Upper lobe of left lung (tissue), 4 donors: ENCODE measurements at regions not wholly inside any gene's neighbourhood (a gene's known extent, or its start where the extent isn't known, plus 50 kb on each side); places are given as distances from the start of the nearest gene placed in this dataset.

Experiments
- POLR2AphosphoS5 ChIP-seq, 2 donors: sonication (generic); formaldehyde crosslinking; IDR thresholded peaks; one replicate each; pipeline ENCODE4 v1.5.1; 2017; ENCODE audit warnings: antibody characterized with exemption in 2 of 2
- TF ChIP-seq, protein P1 (sequence below), 6 experiments: fragments of 450-650 bp in 4 of 6; fragments of 200-600 bp in 2 of 6; sonication (generic) in 2 of 6; IDR thresholded peaks; one replicate each; pipeline ENCODE4 v1.5.1; 2016 to 2019; ENCODE audit warnings: antibody characterized with exemption in 6 of 6

DNA sequence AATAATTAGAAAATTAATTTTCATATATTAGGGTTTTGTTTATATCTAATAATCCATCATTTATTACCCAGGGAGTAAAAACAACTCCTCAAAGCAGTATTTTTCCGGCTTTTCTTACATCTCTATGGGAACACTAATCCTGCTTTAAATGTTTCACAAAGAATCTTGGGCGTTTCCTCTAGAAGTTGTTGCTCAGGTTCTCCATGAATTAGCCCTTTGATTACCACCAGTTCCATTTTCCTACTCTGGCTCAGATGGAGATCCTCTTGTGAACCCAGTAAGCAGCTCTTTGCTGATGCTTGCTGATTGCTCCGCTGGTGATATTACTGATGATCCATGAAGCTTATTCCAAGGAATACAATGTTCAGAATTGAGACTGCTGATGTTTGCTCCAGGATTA, 78.5 kb upstream of the PKP2 start:
- TF ChIP-seq, protein P1, sequence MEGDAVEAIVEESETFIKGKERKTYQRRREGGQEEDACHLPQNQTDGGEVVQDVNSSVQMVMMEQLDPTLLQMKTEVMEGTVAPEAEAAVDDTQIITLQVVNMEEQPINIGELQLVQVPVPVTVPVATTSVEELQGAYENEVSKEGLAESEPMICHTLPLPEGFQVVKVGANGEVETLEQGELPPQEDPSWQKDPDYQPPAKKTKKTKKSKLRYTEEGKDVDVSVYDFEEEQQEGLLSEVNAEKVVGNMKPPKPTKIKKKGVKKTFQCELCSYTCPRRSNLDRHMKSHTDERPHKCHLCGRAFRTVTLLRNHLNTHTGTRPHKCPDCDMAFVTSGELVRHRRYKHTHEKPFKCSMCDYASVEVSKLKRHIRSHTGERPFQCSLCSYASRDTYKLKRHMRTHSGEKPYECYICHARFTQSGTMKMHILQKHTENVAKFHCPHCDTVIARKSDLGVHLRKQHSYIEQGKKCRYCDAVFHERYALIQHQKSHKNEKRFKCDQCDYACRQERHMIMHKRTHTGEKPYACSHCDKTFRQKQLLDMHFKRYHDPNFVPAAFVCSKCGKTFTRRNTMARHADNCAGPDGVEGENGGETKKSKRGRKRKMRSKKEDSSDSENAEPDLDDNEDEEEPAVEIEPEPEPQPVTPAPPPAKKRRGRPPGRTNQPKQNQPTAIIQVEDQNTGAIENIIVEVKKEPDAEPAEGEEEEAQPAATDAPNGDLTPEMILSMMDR (IDR thresholded peaks at IDR 0.05) = no peak
- TF ChIP-seq POLR2AphosphoS5 (IDR thresholded peaks at IDR 0.05) = no peak
